Endometrium (tissue), 2 donors: ENCODE measurements at regions not wholly inside any gene's neighbourhood (a gene's known extent, or its start where the extent isn't known, plus 50 kb on each side); places are given as distances from the start of the nearest gene placed in this dataset.
"Not testable (repeated sequence)": the region's sequence is repeated elsewhere in the genome, so short reads cannot be mapped to it uniquely, and the experiment has no call there.

ENCODE experiments used
- FAIRE-seq: peaks from 2 replicates; lab custom pipeline; 2012; peaks lifted over from hg19 to GRCh38; lab: Jason Lieb, UNC
- donor health status: control.
- donor health status: control.

- FAIRE-seq = no peak
Observed at GRCh38 chr6:20341564-20341963, 60.1 kb upstream of the E2F3 start.

GRCh38 chr6:20346948-20347347 is 54.7 kb upstream of the E2F3 start:
- not testable (repeated sequence) for FAIRE-seq

GRCh38 chr6:20348041-20348440 is 53.6 kb upstream of the E2F3 start:
- no peak for FAIRE-seq

- no peak for FAIRE-seq
Observed at GRCh38 chr6:20349225-20349624, 52.5 kb upstream of the E2F3 start.

- no peak for FAIRE-seq
Observed at GRCh38 chr6:20350215-20350614, 51.5 kb upstream of the E2F3 start.

GRCh38 chr6:20351534-20351933 is 50.1 kb upstream of the E2F3 start:
- no peak for FAIRE-seq
